ENCODE measurements at regions not wholly inside any gene's neighbourhood (a gene's known extent, or its start where the extent isn't known, plus 50 kb on each side); places are given as distances from the start of the nearest gene placed in this dataset.

GRCh38 chr9:96128880-96129279 lies 173.1 kb downstream of the HSD17B3 start:
- H3K27me3 ChIP-seq (ENCODE audit: control insufficient read depth in 2 of 2, insufficient read depth in 1 of 2, low read length in 1 of 2), result no peaks in the 10 kb centered on the region
- no peak overlapping the region for H3K4me3 ChIP-seq (ENCODE audit: low read length in 2 of 2)
- no peaks in the 10 kb centered on the region for H3K9me3 ChIP-seq (ENCODE audit: control insufficient read depth in 2 of 2, insufficient read depth in 1 of 2, low read length in 1 of 2)
- no peak for DNase-seq (ENCODE audit: low read depth in 6 of 9, low spot score in 9 of 9)
- no peaks in the 10 kb centered on the region for H3K36me3 ChIP-seq (ENCODE audit: control insufficient read depth in 2 of 2, insufficient read depth in 2 of 2, low read length in 1 of 2)
- 82% methylated on average over 2 of the region's 2 CpGs for WGBS
- H3K4me1 ChIP-seq (ENCODE audit: control insufficient read depth in 2 of 2, insufficient read depth in 2 of 2, low read length in 2 of 2), result no peaks in the 10 kb centered on the region
- no peak overlapping the region for H3K27ac ChIP-seq (ENCODE audit: low read depth in 1 of 2, low read length in 1 of 2)

DNA sequence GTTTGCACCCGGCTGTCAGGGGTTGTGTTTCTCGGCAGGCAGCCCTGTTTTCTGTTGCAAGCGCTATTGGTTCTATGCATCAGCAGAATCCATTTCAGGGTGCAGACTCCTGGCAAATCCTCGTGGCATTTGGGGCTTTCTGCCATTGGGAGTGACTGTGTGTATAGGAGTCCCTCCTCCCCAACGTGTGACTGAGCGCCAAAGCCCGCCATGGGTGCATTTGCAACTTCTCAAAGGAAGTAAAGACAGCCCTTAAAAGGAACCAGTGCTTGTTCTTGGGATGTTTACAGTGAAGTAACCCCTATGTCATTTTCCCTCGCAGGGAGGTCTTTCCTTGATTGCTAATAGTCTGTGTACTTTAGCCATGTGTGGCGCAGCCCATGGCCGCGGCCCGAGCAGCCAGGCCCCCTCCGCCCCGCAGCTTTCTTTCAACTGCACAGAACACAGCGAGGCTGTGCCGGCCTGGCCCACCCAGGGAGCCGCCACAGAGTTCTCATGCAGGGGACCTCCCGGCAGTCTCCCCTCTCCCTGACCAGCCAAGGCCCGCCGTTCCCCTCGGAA lies 175.6 kb downstream of the HSD17B3 start:
- Histone ChIP-seq H3K36me3 (ENCODE audit: control insufficient read depth in 2 of 2, insufficient read depth in 2 of 2, low read length in 1 of 2) (no peaks in the 10 kb centered on the region), H3K27ac (ENCODE audit: low read depth in 1 of 2, low read length in 1 of 2) (no peak overlapping the region), H3K9me3 (ENCODE audit: control insufficient read depth in 2 of 2, insufficient read depth in 1 of 2, low read length in 1 of 2) (no peaks in the 10 kb centered on the region), H3K4me1 (ENCODE audit: control insufficient read depth in 2 of 2, insufficient read depth in 2 of 2, low read length in 2 of 2) (no peaks in the 10 kb centered on the region), H3K4me3 (ENCODE audit: low read length in 2 of 2) (no peak overlapping the region), H3K27me3 (ENCODE audit: control insufficient read depth in 2 of 2, insufficient read depth in 1 of 2, low read length in 1 of 2) (no peaks in the 10 kb centered on the region)
- no peak for DNase-seq (ENCODE audit: low read depth in 6 of 9, low spot score in 9 of 9)
- 92% methylated on average over 21 of the region's 21 CpGs for WGBS

DNA sequence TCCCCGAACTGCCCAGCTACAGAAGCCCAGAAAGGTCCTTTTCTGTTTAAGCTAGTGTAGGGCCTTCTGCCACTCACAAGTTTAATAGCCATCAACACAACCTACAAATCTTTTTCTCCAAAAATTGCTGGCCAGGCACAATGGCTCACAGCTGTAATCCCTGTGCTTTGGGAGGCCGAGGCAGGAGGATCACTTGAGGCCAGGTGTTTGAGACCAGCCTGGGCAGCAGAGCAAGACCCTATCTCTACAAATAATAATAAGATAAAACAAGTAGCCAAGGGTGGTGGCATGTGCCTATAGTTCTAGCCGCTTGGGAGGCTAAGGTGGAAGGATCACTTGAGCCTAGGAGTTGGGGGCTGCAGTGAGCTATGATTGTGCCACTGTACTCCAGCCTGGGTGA lies 176.4 kb downstream of the HSD17B3 start:
- WGBS, result 97% methylated on average over 3 of the region's 3 CpGs
- H3K4me3 ChIP-seq (ENCODE audit: low read length in 2 of 2), result no peak overlapping the region
- DNase-seq (ENCODE audit: low read depth in 6 of 9, low spot score in 9 of 9), result no peak

GRCh38 chr9:96122751-96123150 lies 179.2 kb downstream of the HSD17B3 start:
- H3K4me3 ChIP-seq (ENCODE audit: low read length in 2 of 2), result no peak overlapping the region
- no peak overlapping the region for H3K27ac ChIP-seq (ENCODE audit: low read depth in 1 of 2, low read length in 1 of 2)
- H3K27me3 ChIP-seq (ENCODE audit: control insufficient read depth in 2 of 2, insufficient read depth in 1 of 2, low read length in 1 of 2), result no peaks in the 10 kb centered on the region
- no peaks in the 10 kb centered on the region for H3K36me3 ChIP-seq (ENCODE audit: control insufficient read depth in 2 of 2, insufficient read depth in 2 of 2, low read length in 1 of 2)
- no peak for DNase-seq (ENCODE audit: low read depth in 6 of 9, low spot score in 9 of 9)
- H3K4me1 ChIP-seq (ENCODE audit: control insufficient read depth in 2 of 2, insufficient read depth in 2 of 2, low read length in 2 of 2), result no peaks in the 10 kb centered on the region
- peaks cover 0 to 5% of the 10 kb centered on the region in 2 donors for H3K9me3 ChIP-seq (ENCODE audit: control insufficient read depth in 2 of 2, insufficient read depth in 1 of 2, low read length in 1 of 2)
- WGBS, result 97% methylated on average over 3 of the region's 3 CpGs

More for the DNA sequence above, 176.4 kb downstream of the HSD17B3 start:
- H3K27ac ChIP-seq (ENCODE audit: low read depth in 1 of 2, low read length in 1 of 2), result no peak overlapping the region
- no peaks in the 10 kb centered on the region for H3K9me3 ChIP-seq (ENCODE audit: control insufficient read depth in 2 of 2, insufficient read depth in 1 of 2, low read length in 1 of 2)
- H3K4me1 ChIP-seq (ENCODE audit: control insufficient read depth in 2 of 2, insufficient read depth in 2 of 2, low read length in 2 of 2), result no peaks in the 10 kb centered on the region
- no peaks in the 10 kb centered on the region for H3K36me3 ChIP-seq (ENCODE audit: control insufficient read depth in 2 of 2, insufficient read depth in 2 of 2, low read length in 1 of 2)
- no peaks in the 10 kb centered on the region for H3K27me3 ChIP-seq (ENCODE audit: control insufficient read depth in 2 of 2, insufficient read depth in 1 of 2, low read length in 1 of 2)

DNA sequence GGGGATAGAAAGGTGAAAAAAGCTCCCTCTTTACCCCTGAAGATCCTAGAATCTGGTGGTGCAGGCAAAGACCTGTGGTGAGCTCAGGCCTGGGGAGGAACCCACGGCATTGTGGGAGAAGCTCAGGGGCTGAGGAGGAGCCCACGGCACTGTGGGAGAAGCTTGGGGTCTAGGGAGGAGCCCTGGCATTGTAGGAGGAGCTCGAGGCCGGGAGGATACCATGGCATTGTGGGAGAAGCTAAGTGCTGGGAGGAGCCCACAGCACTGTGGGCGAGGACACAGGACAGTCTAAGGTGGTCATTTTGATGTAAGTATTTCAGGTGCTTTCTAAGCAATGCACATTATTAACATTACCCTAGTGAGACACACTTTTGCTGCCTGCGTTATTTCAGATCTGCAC lies 179.7 kb downstream of the HSD17B3 start:
- H3K27ac ChIP-seq (ENCODE audit: low read depth in 1 of 2, low read length in 1 of 2), result no peak overlapping the region

DNA sequence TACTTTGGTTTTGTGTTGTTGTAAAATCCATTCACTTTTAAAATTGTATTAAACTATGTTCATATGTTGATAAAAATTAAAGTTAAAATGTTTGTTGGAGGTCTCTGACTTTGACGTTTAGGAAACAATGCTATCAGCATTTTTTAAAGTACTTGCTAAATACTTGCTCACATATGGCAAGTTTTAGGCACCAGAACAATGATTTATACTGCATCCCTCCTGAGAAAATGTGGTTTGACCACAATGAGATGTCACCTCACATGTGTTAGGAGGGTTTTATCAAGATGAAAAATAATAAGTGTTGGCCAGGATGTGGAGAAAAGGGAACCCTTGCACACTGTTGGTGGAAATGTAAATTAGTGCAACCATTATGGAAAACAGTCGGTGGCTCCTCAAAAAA lies 180.8 kb downstream of the HSD17B3 start:
- H3K27ac ChIP-seq (ENCODE audit: low read depth in 1 of 2, low read length in 1 of 2), result no peak overlapping the region
- no peak overlapping the region for H3K4me3 ChIP-seq (ENCODE audit: low read length in 2 of 2)
- DNase-seq (ENCODE audit: low read depth in 6 of 9, low spot score in 9 of 9), result no peak
- H3K9me3 ChIP-seq (ENCODE audit: control insufficient read depth in 2 of 2, insufficient read depth in 1 of 2, low read length in 1 of 2), result peaks cover 0 to 5% of the 10 kb centered on the region in 2 donors
- 6% methylated on average over 2 of the region's 2 CpGs for WGBS
- H3K27me3 ChIP-seq (ENCODE audit: control insufficient read depth in 2 of 2, insufficient read depth in 1 of 2, low read length in 1 of 2), result no peaks in the 10 kb centered on the region
- no peaks in the 10 kb centered on the region for H3K4me1 ChIP-seq (ENCODE audit: control insufficient read depth in 2 of 2, insufficient read depth in 2 of 2, low read length in 2 of 2)
- H3K36me3 ChIP-seq (ENCODE audit: control insufficient read depth in 2 of 2, insufficient read depth in 2 of 2, low read length in 1 of 2), result no peaks in the 10 kb centered on the region

More for the DNA sequence above, 179.7 kb downstream of the HSD17B3 start:
- H3K9me3 ChIP-seq (ENCODE audit: control insufficient read depth in 2 of 2, insufficient read depth in 1 of 2, low read length in 1 of 2), result peaks cover 0 to 5% of the 10 kb centered on the region in 2 donors
- no peaks in the 10 kb centered on the region for H3K4me1 ChIP-seq (ENCODE audit: control insufficient read depth in 2 of 2, insufficient read depth in 2 of 2, low read length in 2 of 2)
- H3K27me3 ChIP-seq (ENCODE audit: control insufficient read depth in 2 of 2, insufficient read depth in 1 of 2, low read length in 1 of 2), result no peaks in the 10 kb centered on the region
- WGBS, result 85% methylated on average over 6 of the region's 6 CpGs
- no peaks in the 10 kb centered on the region for H3K36me3 ChIP-seq (ENCODE audit: control insufficient read depth in 2 of 2, insufficient read depth in 2 of 2, low read length in 1 of 2)
- DNase-seq (ENCODE audit: low read depth in 6 of 9, low spot score in 9 of 9), result no peak
- no peak overlapping the region for H3K4me3 ChIP-seq (ENCODE audit: low read length in 2 of 2)

- H3K27ac ChIP-seq (ENCODE audit: low read depth in 1 of 2, low read length in 1 of 2), result no peak overlapping the region
- peaks cover 0 to 5% of the 10 kb centered on the region in 2 donors for H3K9me3 ChIP-seq (ENCODE audit: control insufficient read depth in 2 of 2, insufficient read depth in 1 of 2, low read length in 1 of 2)
- no peak overlapping the region for H3K4me3 ChIP-seq (ENCODE audit: low read length in 2 of 2)
- H3K36me3 ChIP-seq (ENCODE audit: control insufficient read depth in 2 of 2, insufficient read depth in 2 of 2, low read length in 1 of 2), result no peaks in the 10 kb centered on the region
- H3K27me3 ChIP-seq (ENCODE audit: control insufficient read depth in 2 of 2, insufficient read depth in 1 of 2, low read length in 1 of 2), result no peaks in the 10 kb centered on the region
- H3K4me1 ChIP-seq (ENCODE audit: control insufficient read depth in 2 of 2, insufficient read depth in 2 of 2, low read length in 2 of 2), result no peaks in the 10 kb centered on the region
- WGBS, result 58% methylated on average over 6 of the region's 6 CpGs
- no peak for DNase-seq (ENCODE audit: low read depth in 6 of 9, low spot score in 9 of 9)
These were observed 184.4 kb downstream of the HSD17B3 start for GRCh38 chr9:96117398-96118080.

- Histone ChIP-seq H3K27me3 (ENCODE audit: control insufficient read depth in 2 of 2, insufficient read depth in 1 of 2, low read length in 1 of 2) (no peaks in the 10 kb centered on the region), H3K4me1 (ENCODE audit: control insufficient read depth in 2 of 2, insufficient read depth in 2 of 2, low read length in 2 of 2) (no peaks in the 10 kb centered on the region), H3K4me3 (ENCODE audit: low read length in 2 of 2) (no peak overlapping the region), H3K36me3 (ENCODE audit: control insufficient read depth in 2 of 2, insufficient read depth in 2 of 2, low read length in 1 of 2) (no peaks in the 10 kb centered on the region), H3K27ac (ENCODE audit: low read depth in 1 of 2, low read length in 1 of 2) (no peak overlapping the region), H3K9me3 (ENCODE audit: control insufficient read depth in 2 of 2, insufficient read depth in 1 of 2, low read length in 1 of 2) (peaks cover 0 to 5% of the 10 kb centered on the region in 2 donors)
- 96% methylated on average over 5 of the region's 5 CpGs for WGBS
- no peak for DNase-seq (ENCODE audit: low read depth in 6 of 9, low spot score in 9 of 9)
These were observed 185.5 kb downstream of the HSD17B3 start for GRCh38 chr9:96116275-96117064.

GRCh38 chr9:96115836-96116235 lies 186.1 kb downstream of the HSD17B3 start:
- no peaks in the 10 kb centered on the region for H3K36me3 ChIP-seq (ENCODE audit: control insufficient read depth in 2 of 2, insufficient read depth in 2 of 2, low read length in 1 of 2)
- peaks cover 0 to 5% of the 10 kb centered on the region in 2 donors for H3K9me3 ChIP-seq (ENCODE audit: control insufficient read depth in 2 of 2, insufficient read depth in 1 of 2, low read length in 1 of 2)
- 95% methylated on average over 4 of the region's 4 CpGs for whole genome bisulfite sequencing
- no peaks in the 10 kb centered on the region for H3K4me1 ChIP-seq (ENCODE audit: control insufficient read depth in 2 of 2, insufficient read depth in 2 of 2, low read length in 2 of 2)
- no peak for DNase-seq (ENCODE audit: low read depth in 6 of 9, low spot score in 9 of 9)
- H3K27ac ChIP-seq (ENCODE audit: low read depth in 1 of 2, low read length in 1 of 2), result no peak overlapping the region
- no peak overlapping the region for H3K4me3 ChIP-seq (ENCODE audit: low read length in 2 of 2)
- no peaks in the 10 kb centered on the region for H3K27me3 ChIP-seq (ENCODE audit: control insufficient read depth in 2 of 2, insufficient read depth in 1 of 2, low read length in 1 of 2)

All from thymus (tissue), 11 donors.